Activated T-cell treated with anti-CD3 and anti-CD28 coated beads, Interleukin-2, amount 50 U/mL, for 48 hours (primary cell): ENCODE measurements at regions not wholly inside any gene's neighbourhood (a gene's known extent, or its start where the extent isn't known, plus 50 kb on each side); places are given as distances from the start of the nearest gene placed in this dataset.

Experiments
- DNase-seq, 2 experiments: peaks; one replicate each; pipeline ENCODE4 v3.0.0-alpha.2; 2020

DNA sequence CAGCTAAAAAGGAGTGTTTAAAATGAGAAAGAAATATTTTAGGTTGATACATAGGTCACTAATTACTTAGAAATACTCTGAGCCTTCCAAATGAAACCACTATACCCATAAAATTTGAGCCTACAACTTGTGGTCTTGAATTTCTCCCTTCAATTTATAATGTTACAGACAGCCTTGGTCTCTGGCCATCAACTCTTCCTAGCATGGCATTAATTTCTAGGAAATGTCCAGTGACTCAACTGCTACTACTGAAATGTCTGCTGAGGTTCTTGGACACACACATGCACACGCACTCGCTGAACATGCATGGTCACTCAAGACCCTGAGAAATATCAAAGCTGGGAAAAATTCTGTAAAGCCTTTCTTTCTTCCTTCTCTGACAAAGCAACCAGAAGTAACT is 61.1 kb upstream of the SAMSN1 start:
- no peak for DNase-seq

DNA sequence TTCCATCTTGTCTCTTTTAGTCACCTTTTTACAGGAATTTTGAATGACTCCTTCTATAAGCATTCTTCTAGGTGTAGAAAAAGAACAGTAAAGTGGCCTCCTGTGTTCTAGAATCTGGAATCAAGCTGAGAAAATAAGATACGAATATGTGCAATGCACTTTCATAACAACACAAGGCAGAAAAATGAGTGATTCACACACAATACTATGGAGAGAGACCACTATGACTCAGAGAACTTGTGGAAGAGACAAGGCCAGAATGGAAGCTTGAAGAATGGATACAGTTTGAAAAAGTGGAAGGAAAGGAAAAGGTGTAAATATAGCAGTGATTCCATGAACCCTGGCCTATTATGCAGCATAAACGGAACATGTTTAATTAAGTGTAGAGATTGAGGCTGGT is 57.1 kb upstream of the SAMSN1 start:
- no peak for DNase-seq

DNA sequence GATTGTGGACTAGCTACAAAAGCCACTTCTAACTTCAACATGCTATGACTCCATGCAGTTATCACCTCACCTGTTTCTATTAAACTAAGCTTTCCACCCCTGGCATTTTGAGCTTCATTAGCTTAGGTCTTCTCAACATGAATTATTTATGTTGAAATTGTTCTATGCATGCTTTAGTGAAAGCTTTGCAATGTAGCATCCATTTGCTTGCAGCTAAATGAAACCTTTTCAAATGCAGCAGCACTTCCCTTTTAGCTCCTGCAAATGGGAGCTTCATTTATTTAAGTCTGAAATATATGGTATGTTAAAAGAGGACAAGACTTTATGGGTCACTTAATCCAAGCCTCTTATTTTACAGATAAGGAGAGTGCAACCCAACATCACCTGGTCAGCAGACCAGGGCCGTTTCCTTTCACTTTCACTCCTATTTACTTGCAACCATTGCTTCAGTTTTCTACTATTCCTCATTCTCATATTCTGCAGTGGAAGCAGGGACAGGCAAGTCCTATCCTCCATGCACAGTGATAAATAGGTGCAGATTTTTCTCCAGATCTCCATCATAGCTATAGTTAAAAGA is 56.4 kb upstream of the SAMSN1 start:
- no peak for DNase-seq

DNA sequence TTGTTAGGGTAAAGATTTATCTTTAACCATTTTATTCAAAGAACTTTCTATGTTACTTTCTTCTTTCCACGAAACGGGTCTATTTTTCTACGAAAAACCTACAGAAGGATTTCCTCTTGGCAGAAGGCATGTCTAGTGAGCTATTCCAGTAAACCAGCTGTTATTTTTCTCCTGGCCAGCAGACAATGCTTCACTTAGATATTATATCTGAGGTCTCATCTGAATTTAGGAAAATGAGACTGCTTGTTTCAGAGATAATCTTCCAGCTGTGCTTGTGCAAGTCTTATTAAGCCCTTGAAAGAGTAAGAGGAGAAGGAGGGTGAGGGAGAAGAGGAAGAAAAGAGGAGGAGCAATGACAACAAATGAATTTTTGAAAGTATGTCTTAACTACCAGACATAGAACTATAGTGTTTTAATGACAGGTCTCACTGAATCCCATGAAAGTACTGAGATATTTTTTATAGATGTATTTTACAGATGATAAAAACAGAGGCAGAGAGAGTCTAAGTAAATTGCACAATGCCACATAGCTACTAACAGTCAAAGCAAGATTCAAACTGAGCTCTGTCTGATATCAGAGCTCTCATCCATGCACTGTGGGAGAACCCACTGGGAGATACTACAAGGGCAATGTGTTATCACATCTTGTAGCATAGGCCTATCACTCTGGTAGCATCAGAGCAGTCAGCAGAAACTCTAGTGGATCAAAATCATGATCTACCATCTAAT is 54.6 kb upstream of the SAMSN1 start:
- no peak for DNase-seq

DNA sequence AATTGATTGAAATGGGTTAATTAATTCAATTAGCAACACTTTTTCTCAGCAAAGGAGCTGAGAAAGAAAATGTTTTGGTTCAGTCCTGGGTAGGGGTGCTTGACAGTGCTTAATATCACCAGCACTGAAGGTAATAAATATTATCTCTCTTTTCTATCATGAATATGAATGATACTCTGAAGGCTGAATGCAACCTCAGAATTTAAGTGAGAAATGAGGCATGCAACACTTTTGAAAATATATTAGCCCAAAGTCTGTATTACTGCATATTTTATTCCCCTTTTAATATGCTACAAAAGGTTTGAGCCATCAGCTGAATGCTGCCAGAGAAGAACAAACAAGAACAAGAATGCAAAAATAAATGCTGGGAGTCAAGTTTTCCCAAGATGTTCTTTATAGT is 52.0 kb upstream of the SAMSN1 start:
- no peak for DNase-seq
